Thyroid gland (tissue), 4 donors: ENCODE measurements at regions not wholly inside any gene's neighbourhood (a gene's known extent, or its start where the extent isn't known, plus 50 kb on each side); places are given as distances from the start of the nearest gene placed in this dataset.

Source experiments
- POLR2A ChIP-seq, 2 donors: fragments of 450-650 bp; IDR thresholded peaks; one replicate each; pipeline ENCODE4 v1.6.1; 2017; ENCODE audit warnings: antibody characterized with exemption in 2 of 2, mild to moderate bottlenecking in 2 of 2, moderate library complexity in 1 of 2
- TF ChIP-seq, protein P1 (sequence below), 6 experiments: fragments of 200-600 bp in 3 of 6; fragments of 450-650 bp in 3 of 6; sonication (generic) in 3 of 6; IDR thresholded peaks; one replicate each; pipeline ENCODE4 v1.5.1; 2016 to 2019; ENCODE audit warnings: antibody characterized with exemption in 6 of 6, mild to moderate bottlenecking in 2 of 6, inconsistent platforms in 1 of 6, moderate library complexity in 1 of 6

- TF ChIP-seq, protein P1, sequence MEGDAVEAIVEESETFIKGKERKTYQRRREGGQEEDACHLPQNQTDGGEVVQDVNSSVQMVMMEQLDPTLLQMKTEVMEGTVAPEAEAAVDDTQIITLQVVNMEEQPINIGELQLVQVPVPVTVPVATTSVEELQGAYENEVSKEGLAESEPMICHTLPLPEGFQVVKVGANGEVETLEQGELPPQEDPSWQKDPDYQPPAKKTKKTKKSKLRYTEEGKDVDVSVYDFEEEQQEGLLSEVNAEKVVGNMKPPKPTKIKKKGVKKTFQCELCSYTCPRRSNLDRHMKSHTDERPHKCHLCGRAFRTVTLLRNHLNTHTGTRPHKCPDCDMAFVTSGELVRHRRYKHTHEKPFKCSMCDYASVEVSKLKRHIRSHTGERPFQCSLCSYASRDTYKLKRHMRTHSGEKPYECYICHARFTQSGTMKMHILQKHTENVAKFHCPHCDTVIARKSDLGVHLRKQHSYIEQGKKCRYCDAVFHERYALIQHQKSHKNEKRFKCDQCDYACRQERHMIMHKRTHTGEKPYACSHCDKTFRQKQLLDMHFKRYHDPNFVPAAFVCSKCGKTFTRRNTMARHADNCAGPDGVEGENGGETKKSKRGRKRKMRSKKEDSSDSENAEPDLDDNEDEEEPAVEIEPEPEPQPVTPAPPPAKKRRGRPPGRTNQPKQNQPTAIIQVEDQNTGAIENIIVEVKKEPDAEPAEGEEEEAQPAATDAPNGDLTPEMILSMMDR (IDR thresholded peaks at IDR 0.05), result no peak
- no peak for TF ChIP-seq POLR2A (IDR thresholded peaks at IDR 0.05)
These were observed 148.8 kb upstream of the ABCA1 start for GRCh38 chr9:105076729-105077128.
